ENCODE measurements at regions not wholly inside any gene's neighbourhood (a gene's known extent, or its start where the extent isn't known, plus 50 kb on each side); places are given as distances from the start of the nearest gene placed in this dataset.

- ATAC-seq (ENCODE audit: low read depth) (no peak), DNase-seq (ENCODE audit: low spot score in 2 of 2) (no peak)
- Mint-ChIP-seq H3K4me1 (no peaks in the 10 kb centered on the region), H3K4me3 (no peak overlapping the region), H3K27me3 (peaks cover 7% of the 10 kb centered on the region), H3K36me3 (no peaks in the 10 kb centered on the region), H3K9me3 (peaks cover 7% of the 10 kb centered on the region), H3K27ac (no peak overlapping the region)
These were observed 53.0 kb downstream of the RASSF10 start for GRCh38 chr11:13062115-13062514.

DNA sequence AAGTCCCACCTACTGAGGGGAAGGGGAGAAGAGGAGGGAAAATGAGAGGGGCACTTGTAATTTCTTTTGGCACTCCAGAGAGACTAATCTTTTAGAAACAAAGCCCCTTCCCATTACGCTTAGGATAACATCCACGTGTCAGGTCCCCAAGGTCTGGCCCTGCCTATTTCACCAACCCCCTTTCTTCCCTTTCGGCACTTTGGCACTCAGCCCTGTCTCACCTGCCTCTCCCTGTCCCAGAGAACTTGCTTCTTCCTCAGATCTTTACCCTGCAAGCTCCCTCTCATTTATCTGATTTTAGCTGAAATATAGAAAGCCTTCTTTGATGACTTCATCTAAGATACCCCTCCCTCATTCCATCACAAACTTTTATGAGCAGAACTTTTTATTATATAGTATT is 55.5 kb downstream of the RASSF10 start:
- no peak overlapping the region for H3K4me3 Mint-ChIP-seq
- no peaks in the 10 kb centered on the region for H3K4me1 Mint-ChIP-seq
- DNase-seq (ENCODE audit: low spot score in 2 of 2) (no peak), ATAC-seq (ENCODE audit: low read depth) (no peak)
- H3K9me3 Mint-ChIP-seq = peaks cover 7% of the 10 kb centered on the region
- H3K27ac Mint-ChIP-seq = no peak overlapping the region
- H3K27me3 Mint-ChIP-seq = peaks cover 7% of the 10 kb centered on the region
- no peaks in the 10 kb centered on the region for H3K36me3 Mint-ChIP-seq

DNA sequence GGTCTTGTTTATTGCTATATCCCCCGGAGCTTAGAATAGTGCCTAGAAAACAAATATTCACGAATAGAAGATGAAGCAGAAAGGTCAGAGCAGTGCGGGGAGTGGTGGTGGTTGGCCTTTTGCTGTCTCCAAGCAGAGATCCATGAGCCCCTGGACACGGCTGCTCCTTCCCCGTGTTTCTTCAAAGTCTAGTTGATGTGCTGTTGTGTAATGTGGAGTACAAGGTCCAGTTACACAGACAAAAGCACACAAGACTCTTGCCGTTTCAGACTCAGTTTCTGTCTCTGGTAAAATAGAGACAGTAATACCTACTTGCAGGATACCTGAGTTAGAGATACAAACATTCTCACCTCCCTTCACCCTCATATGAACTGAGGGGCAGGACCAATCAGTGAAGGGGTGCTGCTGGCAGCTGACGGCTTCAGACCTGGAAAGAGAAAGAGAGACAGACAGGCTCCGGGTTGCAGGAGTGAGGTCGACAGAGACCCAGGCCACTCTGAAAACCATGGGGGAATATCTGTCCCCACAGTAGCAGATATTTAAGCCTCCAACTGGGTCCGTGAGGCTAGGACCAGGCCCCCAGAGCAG is 56.2 kb downstream of the RASSF10 start:
- Mint-ChIP-seq H3K27me3 (peaks cover 7% of the 10 kb centered on the region), H3K4me1 (no peaks in the 10 kb centered on the region), H3K27ac (no peak overlapping the region), H3K36me3 (no peaks in the 10 kb centered on the region), H3K4me3 (no peak overlapping the region), H3K9me3 (peaks cover 7% of the 10 kb centered on the region)
- ATAC-seq (ENCODE audit: low read depth) (no peak), DNase-seq (ENCODE audit: low spot score in 2 of 2) (no peak)

DNA sequence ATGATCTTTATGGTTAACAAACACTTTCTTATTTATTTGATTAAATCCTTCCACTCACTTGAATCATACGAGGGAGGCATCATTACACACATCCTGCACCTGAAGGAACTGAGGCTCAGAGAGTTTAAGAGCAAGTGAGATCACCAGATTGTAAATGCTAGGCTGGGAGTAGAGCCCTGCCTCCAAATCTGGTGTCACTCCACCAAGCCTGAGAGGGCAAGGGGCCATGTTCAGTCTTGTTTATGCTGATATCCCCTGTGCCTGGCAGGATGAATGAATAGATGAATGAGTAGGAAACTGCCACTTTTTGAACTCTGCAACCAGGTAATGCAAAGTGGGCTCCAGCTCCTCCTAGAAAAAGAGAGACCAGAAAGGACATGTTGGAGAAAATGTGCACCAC is 59.1 kb downstream of the RASSF10 start:
- no peak for ATAC-seq (ENCODE audit: low read depth)
- no peak for DNase-seq (ENCODE audit: low spot score in 2 of 2)
- Mint-ChIP-seq H3K9me3 (peaks cover 3% of the 10 kb centered on the region), H3K36me3 (no peaks in the 10 kb centered on the region), H3K4me1 (no peaks in the 10 kb centered on the region), H3K27ac (no peak overlapping the region), H3K4me3 (no peak overlapping the region), H3K27me3 (peaks cover 7% of the 10 kb centered on the region)

DNA sequence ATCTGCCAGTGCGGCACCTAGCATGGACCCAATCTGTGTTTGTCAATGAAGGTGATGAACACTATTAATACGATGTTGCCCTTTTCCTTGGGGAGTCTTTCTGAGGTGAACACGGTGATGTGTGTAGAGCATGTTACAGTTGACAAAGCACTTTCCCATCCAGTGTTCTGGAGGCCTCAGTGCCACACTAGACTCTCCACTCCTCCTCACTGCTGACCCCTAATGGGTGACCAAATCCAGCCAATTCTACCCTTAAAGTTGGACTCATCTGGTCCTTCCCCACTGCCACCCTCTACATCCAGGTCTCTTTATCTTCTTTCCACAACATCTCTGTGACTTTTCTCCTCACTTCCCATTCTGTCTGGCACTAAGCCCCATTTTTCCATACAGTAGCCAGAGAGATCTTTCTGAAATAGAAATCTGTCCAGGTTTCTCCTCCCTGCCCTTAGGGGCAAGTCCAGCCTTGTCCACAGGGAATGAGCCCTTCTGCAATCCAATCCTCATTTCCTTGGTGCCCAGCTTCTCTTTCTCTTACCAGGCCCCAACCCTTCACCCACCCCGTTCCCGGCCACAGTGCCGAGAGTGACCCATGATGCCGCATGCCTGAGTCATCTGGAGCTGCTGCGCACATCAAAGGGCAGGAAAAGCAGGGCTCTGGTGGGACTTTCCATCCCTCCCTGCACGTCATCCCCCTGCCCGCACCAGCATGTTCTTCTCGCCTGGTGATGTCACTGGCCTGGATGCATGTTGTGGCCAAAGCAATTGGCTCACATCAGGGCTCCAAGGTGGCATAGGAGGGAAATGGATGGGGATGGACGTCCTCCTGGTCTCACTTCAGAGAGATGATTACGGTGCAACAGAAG is 64.2 kb downstream of the RASSF10 start:
- Mint-ChIP-seq H3K4me1 (no peaks in the 10 kb centered on the region), H3K27ac (no peak overlapping the region), H3K4me3 (no peak overlapping the region), H3K9me3 (no peaks in the 10 kb centered on the region), H3K36me3 (no peaks in the 10 kb centered on the region), H3K27me3 (peaks cover 7% of the 10 kb centered on the region)
- DNase-seq (ENCODE audit: low spot score in 2 of 2) (no peak), ATAC-seq (ENCODE audit: low read depth) (no peak)

DNA sequence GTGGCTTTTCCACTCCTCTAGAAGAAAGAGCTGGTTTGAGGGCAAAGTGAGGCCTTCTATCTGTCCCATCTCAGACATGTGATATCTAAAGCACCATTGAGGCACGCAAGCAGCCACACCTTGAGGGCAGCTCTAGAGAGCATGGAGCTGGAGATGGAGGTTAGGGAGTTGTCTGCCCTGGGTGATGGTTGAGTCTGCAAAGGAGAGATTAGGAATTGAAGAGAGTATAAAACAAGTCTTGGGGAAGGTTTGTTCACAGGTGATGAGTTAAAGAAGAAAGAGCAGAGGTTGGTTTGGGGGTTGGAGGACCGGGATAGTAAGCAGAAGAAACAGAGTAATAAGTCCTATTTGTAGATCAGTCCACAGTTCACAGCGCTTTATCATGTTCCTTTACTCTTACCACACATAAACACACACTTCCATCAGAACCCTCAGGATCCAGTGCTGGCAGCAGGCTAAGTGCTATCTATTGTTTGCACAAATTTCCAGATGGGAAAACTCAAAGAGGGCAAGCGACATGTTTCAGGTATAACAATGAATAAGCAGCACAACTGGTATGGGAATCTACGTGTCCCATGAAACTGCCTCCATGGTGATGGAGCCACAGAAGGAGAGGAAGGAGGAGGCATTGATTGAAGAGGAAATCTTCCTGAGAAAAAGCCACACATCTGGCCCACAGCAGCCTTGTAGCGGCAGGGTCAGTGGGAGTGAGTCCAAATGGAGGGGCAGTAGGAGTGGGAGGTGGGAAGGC is 65.8 kb downstream of the RASSF10 start:
- Mint-ChIP-seq H3K4me1 (no peaks in the 10 kb centered on the region), H3K4me3 (no peak overlapping the region), H3K9me3 (no peaks in the 10 kb centered on the region), H3K36me3 (no peaks in the 10 kb centered on the region), H3K27ac (no peak overlapping the region), H3K27me3 (peaks cover 8% of the 10 kb centered on the region)
- ATAC-seq (ENCODE audit: low read depth) (no peak), DNase-seq (ENCODE audit: low spot score in 2 of 2) (no peak)

- Mint-ChIP-seq H3K4me3 (no peak overlapping the region), H3K27ac (no peak overlapping the region), H3K4me1 (no peaks in the 10 kb centered on the region)
These were observed 67.8 kb downstream of the RASSF10 start for GRCh38 chr11:13076961-13077360.

DNA sequence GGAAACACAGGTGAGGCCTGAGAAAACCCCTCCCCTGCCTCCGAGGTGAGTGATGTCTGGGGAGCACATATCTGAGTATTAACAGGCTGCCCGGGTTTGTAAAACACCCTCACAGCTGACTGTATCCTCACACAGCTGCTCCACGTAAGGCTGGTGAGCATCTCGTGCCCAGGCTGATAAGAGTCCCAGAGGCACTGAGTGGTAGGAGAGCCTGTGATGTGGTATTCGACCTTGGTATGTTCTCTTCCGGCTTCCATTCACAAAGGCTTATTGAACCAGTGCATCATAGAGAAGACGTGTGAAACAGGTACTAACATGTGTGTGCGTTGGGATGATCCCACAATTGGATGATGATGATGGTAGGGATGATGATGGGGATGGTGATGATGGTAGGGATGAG is 71.7 kb downstream of the RASSF10 start:
- H3K9me3 Mint-ChIP-seq = no peaks in the 10 kb centered on the region
- no peak for DNase-seq (ENCODE audit: low spot score in 2 of 2)
- H3K36me3 Mint-ChIP-seq = no peaks in the 10 kb centered on the region
- no peak for ATAC-seq (ENCODE audit: low read depth)
- H3K27me3 Mint-ChIP-seq = peaks cover 13% of the 10 kb centered on the region
- H3K4me1 Mint-ChIP-seq = no peaks in the 10 kb centered on the region
- H3K27ac Mint-ChIP-seq = no peak overlapping the region
- H3K4me3 Mint-ChIP-seq = no peak overlapping the region

More at GRCh38 chr11:13076961-13077360, 67.8 kb downstream of the RASSF10 start:
- no peaks in the 10 kb centered on the region for H3K9me3 Mint-ChIP-seq
- DNase-seq (ENCODE audit: low spot score in 2 of 2) = no peak
- no peak for ATAC-seq (ENCODE audit: low read depth)
- H3K36me3 Mint-ChIP-seq = no peaks in the 10 kb centered on the region
- peaks cover 12% of the 10 kb centered on the region for H3K27me3 Mint-ChIP-seq

GRCh38 chr11:13082588-13082987 is 73.5 kb downstream of the RASSF10 start:
- no peak overlapping the region for H3K4me3 Mint-ChIP-seq
- H3K4me1 Mint-ChIP-seq = no peaks in the 10 kb centered on the region
- H3K36me3 Mint-ChIP-seq = no peaks in the 10 kb centered on the region
- no peak overlapping the region for H3K27ac Mint-ChIP-seq
- H3K9me3 Mint-ChIP-seq = peaks cover 1% of the 10 kb centered on the region
- no peak for DNase-seq (ENCODE audit: low spot score in 2 of 2)
- no peak for ATAC-seq (ENCODE audit: low read depth)
- H3K27me3 Mint-ChIP-seq = peaks cover 13% of the 10 kb centered on the region

DNA sequence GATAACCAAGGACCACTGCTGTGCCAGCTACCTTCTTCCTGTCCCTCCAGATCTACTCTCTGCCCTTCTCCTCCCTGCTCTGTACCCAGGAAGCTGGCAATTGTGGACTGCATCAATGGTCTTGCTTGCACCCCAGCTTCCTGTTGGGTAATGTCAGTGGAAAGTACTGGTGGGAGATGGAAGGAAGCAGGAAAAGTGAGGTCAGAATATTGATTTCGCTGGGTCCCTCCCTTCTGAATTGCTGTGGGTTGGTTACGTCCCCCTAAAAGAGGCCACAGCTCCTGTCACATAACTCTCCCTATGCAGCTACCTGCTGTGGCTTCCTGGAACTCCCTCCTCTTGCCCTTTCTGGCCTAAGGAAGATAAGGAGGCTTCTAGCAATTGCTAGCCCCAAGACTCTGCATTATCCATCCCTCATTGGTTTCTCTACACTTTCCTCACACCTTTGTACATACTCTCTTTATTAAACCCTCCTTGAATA is 81.2 kb downstream of the RASSF10 start:
- DNase-seq (ENCODE audit: low spot score in 2 of 2) = no peak
- H3K27ac Mint-ChIP-seq = no peak overlapping the region
- H3K4me3 Mint-ChIP-seq = no peak overlapping the region
- no peaks in the 10 kb centered on the region for H3K36me3 Mint-ChIP-seq
- H3K27me3 Mint-ChIP-seq = peaks cover 1% of the 10 kb centered on the region
- ATAC-seq (ENCODE audit: low read depth) = no peak
- peaks cover 1% of the 10 kb centered on the region for H3K9me3 Mint-ChIP-seq
- H3K4me1 Mint-ChIP-seq = no peaks in the 10 kb centered on the region

GRCh38 chr11:13091373-13091772 is 82.3 kb downstream of the RASSF10 start:
- DNase-seq (ENCODE audit: low spot score in 2 of 2) = no peak
- Mint-ChIP-seq H3K4me1 (no peaks in the 10 kb centered on the region), H3K4me3 (no peak overlapping the region), H3K36me3 (no peaks in the 10 kb centered on the region), H3K27me3 (no peaks in the 10 kb centered on the region), H3K27ac (no peak overlapping the region), H3K9me3 (no peaks in the 10 kb centered on the region)
- ATAC-seq (ENCODE audit: low read depth) = no peak

GRCh38 chr11:13091804-13092203 is 82.7 kb downstream of the RASSF10 start:
- no peaks in the 10 kb centered on the region for H3K9me3 Mint-ChIP-seq
- H3K36me3 Mint-ChIP-seq = no peaks in the 10 kb centered on the region
- no peak overlapping the region for H3K27ac Mint-ChIP-seq
- no peak for ATAC-seq (ENCODE audit: low read depth)
- no peaks in the 10 kb centered on the region for H3K4me1 Mint-ChIP-seq
- no peak overlapping the region for H3K4me3 Mint-ChIP-seq
- no peaks in the 10 kb centered on the region for H3K27me3 Mint-ChIP-seq
- no peak for DNase-seq (ENCODE audit: low spot score in 2 of 2)

DNA sequence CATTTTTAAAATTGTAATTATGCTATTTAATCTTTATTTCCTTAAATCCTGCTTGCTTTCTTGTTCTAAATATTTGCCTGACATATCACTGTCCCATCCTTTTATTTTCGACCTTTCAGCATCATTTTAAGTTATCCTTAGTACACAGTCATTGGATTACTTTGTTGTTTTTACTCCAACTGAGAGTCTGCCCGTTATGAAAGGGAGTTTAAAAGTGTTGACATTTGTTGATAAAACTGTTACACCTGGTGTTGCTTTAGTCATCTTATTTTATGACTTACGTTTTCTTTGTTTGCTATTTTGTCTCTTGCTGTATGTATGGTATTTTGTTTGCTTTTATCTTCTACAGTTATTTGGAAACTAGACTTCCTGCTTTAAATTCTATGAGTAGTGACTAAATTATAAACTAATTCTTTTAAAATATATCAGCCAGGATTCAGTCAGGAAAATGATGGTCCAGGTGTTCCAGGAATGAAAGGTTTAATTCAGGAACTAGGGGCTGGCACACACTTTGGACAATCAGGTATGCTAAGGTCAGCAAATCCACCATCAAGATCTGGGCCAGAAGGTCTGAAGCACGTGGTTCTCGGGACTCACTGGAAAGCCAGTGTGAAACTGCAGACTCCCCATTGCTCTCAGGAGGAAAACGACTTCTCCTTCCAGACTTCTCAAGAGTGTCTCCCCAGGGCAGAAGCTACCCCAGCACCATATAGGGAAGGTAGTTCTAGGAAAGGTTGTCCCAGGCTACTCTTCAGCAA is 86.0 kb downstream of the RASSF10 start:
- DNase-seq (ENCODE audit: low spot score in 2 of 2) (no peak), ATAC-seq (ENCODE audit: low read depth) (no peak)
- H3K4me3 Mint-ChIP-seq = no peak overlapping the region

DNA sequence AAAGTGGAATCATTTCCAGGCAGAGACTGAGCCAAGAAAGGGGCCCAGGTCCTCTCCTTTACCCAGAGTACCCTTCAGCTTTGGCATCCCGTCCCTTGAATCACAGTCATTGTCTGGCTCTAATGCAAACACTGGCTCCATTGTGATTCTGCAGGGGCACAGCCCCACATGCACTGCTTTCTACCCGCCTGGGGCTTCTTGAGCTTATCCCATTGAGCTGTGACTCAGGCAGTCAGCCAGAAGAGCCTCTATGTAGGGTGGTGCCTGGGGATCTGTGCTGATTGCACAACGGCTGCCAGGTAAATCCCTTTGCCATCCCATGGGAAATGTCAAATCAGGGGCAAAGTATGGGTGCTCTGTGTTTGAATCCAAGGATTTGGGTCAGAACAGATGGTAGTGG is 88.9 kb downstream of the RASSF10 start:
- H3K36me3 Mint-ChIP-seq = no peaks in the 10 kb centered on the region
- H3K27ac Mint-ChIP-seq = no peak overlapping the region
- DNase-seq (ENCODE audit: low spot score in 2 of 2) (no peak), ATAC-seq (ENCODE audit: low read depth) (no peak)
- no peak overlapping the region for H3K4me3 Mint-ChIP-seq
- no peaks in the 10 kb centered on the region for H3K4me1 Mint-ChIP-seq
- H3K9me3 Mint-ChIP-seq = no peaks in the 10 kb centered on the region
- H3K27me3 Mint-ChIP-seq = peaks cover 3% of the 10 kb centered on the region

More for the DNA sequence above, 86.0 kb downstream of the RASSF10 start:
- Mint-ChIP-seq H3K9me3 (no peaks in the 10 kb centered on the region), H3K36me3 (no peaks in the 10 kb centered on the region), H3K27ac (no peak overlapping the region), H3K27me3 (no peaks in the 10 kb centered on the region), H3K4me1 (no peaks in the 10 kb centered on the region)
